HG03060 (cell line): ENCODE measurements at regions not wholly inside any gene's neighbourhood (a gene's known extent, or its start where the extent isn't known, plus 50 kb on each side); places are given as distances from the start of the nearest gene placed in this dataset.

Source experiments
- ATAC-seq: cut with Tn5 transposase; IDR thresholded peaks from one replicate; pipeline ENCODE4 v1.9.1; 2021; ENCODE audit warnings: low read depth, moderate number of reproducible peaks; ENCODE audit not compliant: unreplicated experiment

DNA sequence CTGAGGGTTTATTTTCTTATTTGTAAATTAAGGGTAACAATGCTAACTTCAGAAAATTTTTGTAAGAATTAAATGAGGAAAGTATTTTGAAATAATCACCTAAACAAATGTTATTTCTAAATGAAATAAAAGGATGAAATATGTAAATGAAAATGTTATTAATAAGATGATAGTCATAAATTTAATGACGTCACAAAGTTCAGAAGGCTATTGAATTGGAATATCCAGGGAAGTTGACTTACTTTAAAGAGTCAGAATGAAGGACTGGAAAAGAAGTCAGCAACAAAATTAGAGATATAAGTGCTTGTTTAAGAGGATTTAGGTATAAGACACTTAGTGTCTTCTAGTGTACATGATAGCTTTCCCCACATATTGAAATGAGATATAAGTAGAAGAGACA lies 732.6 kb upstream of the CDH7 start:
- ATAC-seq, result no peak

DNA sequence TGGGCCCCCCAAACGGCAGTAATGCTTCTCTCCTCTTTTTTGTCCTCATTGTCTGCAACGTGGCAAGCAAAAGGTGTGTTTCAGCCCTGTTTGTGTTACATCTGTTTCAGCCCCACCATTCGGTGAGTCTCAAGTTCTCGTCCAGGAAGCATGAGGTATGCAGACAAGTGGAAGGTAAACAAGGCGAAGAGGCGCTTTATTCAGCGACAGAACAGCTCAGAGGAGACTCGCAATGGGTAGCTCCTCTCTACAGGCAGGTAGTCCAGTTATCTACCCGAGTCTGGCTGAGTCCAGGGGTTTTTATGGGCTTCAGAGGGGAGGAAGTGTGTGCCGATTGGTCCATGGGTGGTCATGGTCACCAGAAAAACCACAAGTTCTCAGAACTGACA lies 733.4 kb upstream of the CDH7 start:
- ATAC-seq, result no peak

DNA sequence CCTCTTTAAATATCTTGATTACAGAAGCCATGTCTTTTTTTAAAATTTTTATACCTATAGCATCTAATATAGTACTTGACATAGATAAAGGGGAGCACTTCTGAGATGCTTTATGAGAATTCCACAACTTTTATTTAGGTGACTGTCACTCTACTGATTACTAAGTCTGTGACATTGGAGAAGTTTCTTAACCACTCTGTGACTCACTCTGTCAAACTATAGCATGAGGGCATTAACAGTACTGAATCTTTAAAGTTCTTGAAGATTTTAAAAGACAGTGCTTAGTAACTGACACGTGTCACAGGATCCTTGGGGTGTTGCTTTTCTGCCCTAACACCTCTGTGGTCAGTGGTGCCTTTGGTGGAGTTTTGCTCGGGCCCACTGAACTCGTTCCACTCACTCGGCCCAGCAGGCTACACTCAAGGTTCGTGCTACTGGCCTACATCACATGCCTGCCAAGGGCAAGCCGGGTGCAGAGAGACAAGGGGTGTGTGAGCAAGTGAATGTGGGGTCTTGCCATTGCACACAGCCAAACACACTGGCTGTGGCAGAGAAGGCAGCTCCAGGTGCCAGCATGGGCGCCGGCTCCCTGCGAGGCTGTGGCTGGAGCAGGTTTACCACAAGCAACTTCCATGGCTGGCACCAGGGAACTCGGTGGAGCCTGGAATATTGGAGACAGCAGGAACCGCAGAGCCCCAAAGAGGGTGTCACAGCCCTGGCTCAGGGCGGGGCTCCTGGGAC lies 734.0 kb upstream of the CDH7 start:
- no peak for ATAC-seq

DNA sequence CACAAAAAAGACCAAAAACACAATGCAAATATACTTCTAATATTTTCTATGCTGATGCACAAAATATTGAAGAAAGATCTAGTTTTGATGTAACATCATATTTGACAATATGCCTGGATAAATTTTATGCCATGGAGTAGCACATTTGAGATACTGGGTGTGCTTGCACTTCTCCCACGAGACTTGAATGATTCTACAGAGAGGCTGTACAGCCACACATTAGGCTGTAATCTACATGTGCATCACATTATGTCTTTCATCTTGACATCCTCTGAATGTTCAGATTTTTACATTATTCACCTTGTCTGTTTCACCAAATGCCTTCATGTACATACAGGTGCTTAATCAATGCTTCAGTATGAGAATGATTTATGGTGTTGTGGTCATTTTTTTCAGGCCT lies 756.4 kb upstream of the CDH7 start:
- no peak for ATAC-seq

DNA sequence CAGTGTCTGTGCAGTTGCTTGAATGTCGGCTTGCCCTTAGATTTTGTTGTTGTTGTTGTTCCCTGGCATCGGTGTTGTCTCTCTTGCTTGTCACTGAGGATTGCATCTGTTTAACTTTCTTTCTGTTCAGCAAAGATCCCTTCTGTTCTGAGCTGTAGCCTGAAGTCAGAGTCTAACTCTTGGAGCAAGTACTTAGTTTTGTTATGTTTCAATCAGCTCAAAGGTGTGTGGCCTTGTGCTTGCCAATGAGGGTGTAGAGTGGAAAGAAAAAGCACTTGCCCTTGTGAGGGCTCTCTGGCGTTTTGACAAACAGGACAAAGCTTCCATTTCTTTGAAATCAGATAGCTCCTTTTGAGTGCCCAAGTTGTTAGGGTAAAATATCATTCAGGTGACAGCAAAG lies 757.1 kb upstream of the CDH7 start:
- no peak for ATAC-seq

DNA sequence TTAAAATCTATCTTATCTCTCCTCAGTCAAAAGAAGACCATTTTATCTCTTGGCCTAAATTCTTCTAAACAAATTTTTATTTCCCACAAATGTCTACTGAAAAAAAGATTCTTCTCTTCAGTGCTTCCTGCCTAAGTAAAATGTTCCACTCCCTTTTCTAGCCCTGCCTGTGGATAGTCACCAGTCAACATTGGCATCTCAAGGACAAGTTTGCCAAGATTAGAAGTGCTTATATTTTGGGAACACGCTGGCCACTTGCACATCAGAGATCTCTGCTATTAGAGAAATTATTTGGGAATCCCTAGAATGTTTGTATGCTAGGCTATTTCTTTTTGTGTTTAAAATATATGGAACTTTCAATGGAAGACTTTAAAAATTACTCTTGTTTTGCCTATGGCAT lies 758.2 kb upstream of the CDH7 start:
- no peak for ATAC-seq

DNA sequence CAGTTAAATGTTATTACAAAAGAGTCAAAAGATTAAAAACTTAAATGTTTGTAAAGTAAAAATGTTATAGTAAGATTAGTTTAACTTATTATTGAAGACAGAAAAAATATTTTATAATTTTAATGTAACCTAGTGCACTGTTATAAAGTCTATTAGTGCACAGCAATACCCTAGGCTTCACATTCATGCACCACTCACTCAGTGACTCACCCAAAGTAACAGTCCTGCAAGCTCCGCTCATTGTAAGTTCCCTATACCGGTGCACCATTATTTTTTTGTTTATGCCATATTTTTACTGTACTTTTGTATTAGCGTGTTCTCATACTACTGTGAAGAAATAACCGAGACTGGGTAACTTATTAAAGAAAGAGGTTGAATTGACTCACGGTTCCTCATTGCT lies 759.7 kb upstream of the CDH7 start:
- no peak for ATAC-seq

DNA sequence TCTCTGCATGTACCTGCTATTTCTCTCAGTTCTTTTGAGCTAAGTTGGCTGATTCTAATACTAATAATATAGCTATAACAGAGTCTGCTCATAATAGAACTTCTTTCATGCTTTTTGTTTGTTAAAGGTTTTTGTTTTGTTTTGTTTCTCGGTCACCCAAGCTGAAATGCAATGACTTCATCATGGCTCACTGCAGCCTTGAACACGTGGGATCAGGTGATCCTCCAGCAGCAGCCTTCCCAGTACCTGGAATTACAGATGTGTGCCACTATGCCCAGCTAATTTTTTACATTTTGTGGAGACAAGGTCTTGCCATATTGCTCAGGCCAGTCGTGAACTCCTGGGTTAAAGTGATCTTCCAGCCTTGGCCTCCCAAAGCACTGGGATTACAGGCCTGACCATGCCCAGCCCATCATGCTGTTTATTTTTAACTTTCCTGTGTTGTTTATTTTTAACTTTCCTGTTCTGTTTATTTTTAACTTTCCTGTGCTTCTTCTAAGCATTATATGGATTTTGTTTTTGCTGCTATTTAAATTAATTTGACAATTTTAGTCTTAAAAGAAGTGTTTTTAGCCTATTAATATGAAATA lies 763.8 kb upstream of the CDH7 start:
- ATAC-seq, result no peak

DNA sequence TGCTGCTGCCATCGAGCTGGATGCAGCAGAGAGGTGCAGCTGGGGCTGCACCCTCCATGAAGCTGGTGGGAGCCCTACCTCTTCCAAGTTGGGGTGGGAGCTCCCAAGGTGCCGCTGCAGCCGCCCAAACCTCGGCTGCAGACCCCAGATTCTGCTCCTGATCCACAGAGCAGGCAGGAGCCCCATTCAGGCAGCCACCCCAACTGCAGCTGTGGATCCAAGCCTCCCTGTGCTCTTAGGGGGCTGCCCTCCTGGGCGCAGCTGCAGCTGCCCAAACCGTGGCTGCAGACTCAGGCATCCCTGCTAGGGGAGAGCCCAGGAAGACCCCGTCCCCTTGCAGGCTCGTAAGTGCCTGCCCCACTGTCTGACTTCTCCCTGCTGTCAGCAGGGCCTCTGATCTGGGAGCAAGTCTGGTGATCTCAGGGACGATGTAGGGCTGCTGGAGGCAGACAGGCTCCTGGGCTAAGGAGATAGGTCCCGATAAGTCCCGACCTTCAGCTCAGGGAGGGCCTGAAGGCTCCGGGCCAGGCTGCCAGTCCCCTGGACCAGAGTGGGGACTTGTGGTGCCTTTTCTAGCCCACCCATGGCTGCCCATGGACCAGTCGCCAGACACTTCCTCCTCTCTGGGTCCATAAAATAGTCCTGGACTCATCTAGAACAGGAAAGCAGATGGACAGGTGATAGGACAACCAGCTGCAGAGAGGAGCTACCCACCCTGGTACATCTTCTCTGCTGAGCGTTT lies 767.1 kb upstream of the CDH7 start:
- ATAC-seq, result no peak

DNA sequence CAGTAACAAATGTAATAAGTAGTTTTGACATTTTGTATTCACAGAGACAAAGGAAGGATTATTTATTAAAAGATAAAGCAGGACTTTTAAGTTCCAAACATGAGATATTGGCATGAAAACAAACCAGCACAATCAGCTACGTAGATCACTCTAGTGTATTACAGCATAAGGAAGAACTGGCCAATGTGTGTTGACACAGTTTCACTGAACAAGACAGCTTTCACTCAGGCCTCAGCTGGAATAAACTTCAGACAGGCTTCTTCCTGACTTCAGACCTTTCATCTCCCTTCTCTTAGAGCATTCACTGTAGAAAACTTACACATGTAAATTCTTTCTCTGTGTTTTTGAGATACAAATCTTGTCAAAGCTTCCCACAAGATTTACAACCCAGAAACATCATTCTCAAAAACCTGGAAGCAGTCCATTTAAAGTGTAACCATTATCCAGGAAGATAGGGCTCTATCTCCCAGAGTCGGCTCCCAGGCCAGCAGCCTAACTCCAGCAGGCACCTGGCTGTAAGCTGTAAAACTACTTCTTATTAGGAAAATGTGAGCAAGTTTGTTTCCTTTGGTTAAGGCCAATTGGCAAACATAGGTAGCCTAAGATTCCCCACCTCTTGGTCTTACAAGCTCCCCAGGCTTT lies 768.3 kb upstream of the CDH7 start:
- no peak for ATAC-seq

DNA sequence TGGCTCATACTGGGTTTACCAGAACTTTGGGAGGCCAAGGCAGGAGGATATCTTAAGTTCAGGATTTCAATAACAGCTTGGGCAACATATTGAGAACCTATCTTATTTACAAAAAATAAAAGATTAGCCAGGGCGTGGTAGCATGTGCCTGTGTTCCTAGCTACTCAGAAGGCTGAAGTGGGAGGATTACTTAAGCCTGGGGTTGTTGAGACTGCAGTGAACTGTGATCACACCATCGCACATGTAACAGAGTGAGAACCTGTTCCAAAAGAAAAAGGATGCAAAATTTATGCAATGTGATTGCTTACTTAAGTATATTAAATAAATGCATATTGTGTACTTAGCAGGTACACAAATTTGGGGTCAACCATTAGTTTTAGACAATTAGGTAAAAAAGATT lies 768.9 kb upstream of the CDH7 start:
- ATAC-seq, result no peak

DNA sequence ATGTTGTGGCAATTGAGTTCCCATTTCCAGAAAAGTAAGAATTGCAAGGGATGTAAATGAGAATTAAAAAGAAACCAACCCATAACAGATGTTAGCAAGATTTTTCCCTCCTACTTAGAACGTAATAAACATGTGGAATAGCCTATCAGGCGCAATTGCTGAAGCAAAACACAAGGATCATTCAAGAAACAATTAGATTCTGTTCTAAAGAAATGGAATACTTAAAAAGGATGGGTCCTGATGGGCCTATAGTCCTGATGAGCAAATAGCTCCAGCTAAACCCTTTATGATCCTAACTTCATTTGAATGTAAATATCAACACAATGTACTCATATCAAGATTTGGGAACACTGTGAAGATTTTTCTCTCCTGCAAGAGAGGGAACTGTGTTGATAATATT lies 771.0 kb upstream of the CDH7 start:
- ATAC-seq, result no peak

DNA sequence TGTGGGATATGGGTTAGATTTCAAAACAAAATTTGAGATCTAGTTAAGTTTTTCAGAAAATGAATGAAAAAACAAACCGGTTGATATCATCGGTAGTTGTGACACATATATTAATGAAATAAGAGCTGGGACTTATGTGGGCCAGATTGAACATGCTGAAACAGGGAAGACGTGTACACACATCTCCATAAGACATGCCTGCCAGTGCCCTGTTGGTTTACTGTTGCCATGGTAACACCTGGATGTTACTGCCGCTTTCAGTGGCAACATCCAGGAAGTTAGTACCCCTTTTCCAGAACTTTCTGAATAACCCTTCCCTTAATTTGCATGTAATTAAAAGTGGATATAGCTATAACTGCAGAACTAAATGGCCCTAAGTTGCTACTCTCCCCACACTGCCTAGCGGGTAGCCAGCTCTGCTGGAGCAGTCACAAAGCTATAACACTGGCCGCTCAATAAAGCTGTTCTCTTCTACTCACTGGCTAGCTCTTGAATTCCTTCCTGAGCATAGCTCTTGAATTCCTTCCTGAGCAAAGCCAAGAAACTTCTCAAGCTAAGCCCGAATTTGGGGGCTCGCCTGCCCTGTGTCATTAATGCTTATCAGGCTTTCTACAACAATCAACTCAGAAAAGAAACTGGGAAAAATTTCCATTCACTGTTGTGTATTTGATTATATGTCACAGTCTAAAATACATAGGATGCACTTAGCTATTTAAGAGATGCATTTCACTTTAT lies 776.3 kb upstream of the CDH7 start:
- no peak for ATAC-seq

DNA sequence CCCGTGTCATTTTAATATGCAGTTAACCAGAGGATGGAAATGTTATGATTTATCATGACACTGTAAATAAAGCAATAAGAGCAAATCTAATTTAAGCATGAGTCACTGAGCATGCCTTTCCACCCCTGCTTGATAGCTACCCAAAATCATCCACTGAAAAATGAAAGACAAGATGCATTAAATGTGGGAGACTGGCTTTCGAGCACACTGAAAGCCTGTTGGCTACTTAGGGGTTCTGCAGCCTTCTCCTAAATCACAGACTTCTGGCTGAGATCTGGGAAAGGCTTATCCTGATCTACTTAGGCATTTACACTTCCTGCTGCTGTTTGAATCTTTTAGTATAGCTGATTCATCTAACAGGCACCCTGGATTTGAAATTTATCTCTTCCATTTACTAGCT lies 778.3 kb upstream of the CDH7 start:
- ATAC-seq, result no peak

DNA sequence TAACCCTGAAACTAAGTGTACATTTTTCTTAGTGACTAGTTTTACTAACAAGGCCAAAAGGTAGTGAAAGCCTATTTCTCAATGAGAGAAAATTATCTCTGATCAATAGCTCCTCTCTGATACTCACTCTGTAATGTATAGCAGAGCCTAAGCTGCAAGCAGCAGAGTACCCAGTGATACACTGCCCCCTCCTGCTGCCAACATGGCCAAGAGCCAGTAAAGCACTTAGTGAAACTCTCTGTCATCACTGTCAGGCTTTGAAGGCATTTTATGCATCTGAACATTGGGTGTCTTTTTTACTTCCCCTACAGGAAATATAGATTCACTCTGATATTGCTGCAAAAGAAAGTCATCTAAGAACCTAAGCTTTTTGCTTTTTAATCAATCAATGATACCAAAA lies 784.1 kb upstream of the CDH7 start:
- ATAC-seq, result no peak

DNA sequence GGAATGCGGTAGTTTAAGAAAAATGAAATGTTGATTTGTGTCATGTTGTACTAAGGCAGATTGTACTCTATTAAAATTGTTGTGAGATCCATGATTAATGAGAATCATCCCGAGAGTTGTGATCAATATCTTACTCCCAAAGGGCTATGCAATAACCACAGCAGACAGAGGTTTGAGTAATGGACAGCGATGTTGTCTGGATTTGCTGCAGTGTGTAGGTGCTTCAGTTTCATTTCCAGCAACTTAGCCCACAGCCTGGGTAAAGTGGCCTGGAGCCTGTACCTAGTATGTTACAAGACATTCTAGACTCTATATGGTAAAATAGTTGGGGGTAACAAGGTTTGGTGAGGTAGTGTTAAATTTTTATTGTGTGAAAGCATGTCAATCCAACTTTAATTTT lies 794.3 kb upstream of the CDH7 start:
- ATAC-seq, result no peak

DNA sequence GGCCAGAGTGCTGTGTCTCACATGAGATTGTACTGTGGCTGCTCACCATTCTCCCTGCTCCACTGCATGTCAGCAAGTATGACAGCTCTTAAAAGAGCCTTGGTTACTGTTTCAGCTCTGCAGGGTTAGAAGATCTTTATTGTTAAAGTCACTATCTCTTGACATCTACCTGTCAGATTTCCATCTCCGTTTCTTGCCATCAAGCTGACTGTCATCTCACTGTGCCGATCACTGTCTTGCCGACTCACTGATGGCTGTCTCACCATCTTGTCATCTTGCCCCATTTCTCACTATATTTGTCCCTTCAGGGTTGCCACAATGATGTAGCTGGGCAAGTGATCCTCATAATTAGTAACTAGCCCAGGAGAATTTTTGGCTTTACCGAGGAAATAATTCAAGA lies 800.9 kb upstream of the CDH7 start:
- ATAC-seq, result no peak

DNA sequence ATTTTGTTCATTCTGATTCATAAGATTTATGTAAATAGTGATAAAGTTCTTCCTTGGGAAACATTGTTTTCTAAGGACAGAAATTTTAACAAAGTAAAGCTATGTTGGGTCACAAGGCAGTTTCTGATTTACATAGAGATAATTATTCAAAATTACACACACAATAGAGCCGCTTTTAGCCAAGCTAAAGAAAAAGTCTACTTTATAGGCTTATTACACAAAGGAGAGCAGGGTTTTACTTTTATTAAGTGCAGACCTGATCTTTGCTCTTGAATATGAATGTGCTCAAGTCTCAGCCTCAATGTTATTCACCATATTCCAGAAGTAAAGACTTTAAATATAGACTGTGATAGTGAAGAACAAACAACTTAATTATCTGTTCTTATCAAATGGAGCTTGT lies 787.8 kb upstream of the LINC00305 start:
- ATAC-seq, result no peak

DNA sequence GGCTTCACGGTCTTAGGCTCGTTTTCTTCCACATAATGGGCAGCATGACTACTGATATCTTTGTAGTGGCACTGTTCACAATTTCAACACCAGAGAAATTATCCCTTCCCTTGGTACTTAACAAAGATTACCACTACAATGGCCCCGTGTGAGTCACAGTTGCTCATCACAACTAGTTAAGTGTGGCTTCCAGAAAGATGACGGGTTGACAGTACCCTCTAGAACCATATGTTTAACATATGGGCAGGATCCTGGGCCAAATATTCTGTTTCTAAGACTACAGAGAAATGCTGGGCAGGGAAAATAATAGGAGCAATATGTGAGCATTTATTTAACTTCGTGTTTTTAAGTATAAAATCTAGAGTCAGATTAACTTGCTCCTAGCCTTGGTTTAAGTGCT lies 780.1 kb upstream of the LINC00305 start:
- ATAC-seq, result no peak

DNA sequence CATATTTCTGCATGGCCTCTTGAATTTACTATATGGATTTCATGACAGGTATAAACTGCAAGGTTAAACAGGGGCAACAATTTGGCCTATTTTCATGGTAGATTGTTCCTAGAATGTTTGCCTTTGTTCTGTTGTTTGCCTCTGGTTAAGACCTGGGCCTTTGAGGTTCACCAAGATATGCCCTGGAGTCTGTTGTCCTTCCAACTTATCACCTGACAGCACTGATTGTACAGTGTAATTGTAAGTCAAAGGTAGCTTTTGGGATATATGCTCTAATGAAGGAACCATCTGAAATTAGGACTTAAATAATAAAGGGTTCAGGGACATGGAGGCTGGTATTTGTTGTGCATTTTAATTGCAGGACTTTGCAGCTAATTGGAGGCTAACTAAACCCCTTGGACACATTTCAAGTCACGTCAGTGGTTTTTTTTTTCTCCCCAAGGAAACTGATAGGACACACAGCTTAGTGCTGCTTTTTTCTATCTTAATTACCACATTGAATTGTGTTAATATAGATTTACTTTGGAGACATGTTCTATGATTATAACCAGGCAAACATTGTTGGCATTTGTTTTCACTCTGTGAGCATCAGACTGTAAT lies 771.2 kb upstream of the LINC00305 start:
- ATAC-seq, result no peak
